ENCODE measurements at regions not wholly inside any gene's neighbourhood (a gene's known extent, or its start where the extent isn't known, plus 50 kb on each side); places are given as distances from the start of the nearest gene placed in this dataset.

GRCh38 chr11:45037434-45038005, 86.8 kb upstream of the TP53I11 start:
- no peak for DNase-seq

- DNase-seq = no peak
These were observed 88.2 kb upstream of the TP53I11 start for GRCh38 chr11:45038923-45039322.

- no peak for DNase-seq
These were observed 90.9 kb upstream of the TP53I11 start for GRCh38 chr11:45041596-45041995.

GRCh38 chr11:45042560-45042959, 91.9 kb upstream of the TP53I11 start:
- no peak for DNase-seq

- DNase-seq = no peak
These were observed 93.2 kb upstream of the TP53I11 start for GRCh38 chr11:45043755-45044475.

GRCh38 chr11:45045683-45046471, 95.2 kb upstream of the TP53I11 start:
- DNase-seq = peak in 1 of 2 experiments; percentile 15

- DNase-seq = no peak
These were observed 97.7 kb upstream of the TP53I11 start for GRCh38 chr11:45048313-45048841.

GRCh38 chr11:45048870-45049691, 97.4 kb upstream of the PRDM11 start:
- no peak for DNase-seq

- no peak for DNase-seq
These were observed 96.3 kb upstream of the PRDM11 start for GRCh38 chr11:45050111-45050510.

- no peak for DNase-seq
These were observed 94.8 kb upstream of the PRDM11 start for GRCh38 chr11:45051621-45052020.

- no peak for DNase-seq
These were observed 94.1 kb upstream of the PRDM11 start for GRCh38 chr11:45052361-45052760.

- DNase-seq = no peak
These were observed 92.5 kb upstream of the PRDM11 start for GRCh38 chr11:45053736-45054446.

GRCh38 chr11:45054956-45055355, 91.5 kb upstream of the PRDM11 start:
- no peak for DNase-seq

GRCh38 chr11:45056529-45056928, 89.9 kb upstream of the PRDM11 start:
- no peak for DNase-seq

GRCh38 chr11:45057938-45058646, 88.3 kb upstream of the PRDM11 start:
- no peak for DNase-seq

GRCh38 chr11:45058647-45058950, 87.8 kb upstream of the PRDM11 start:
- no peak for DNase-seq

- DNase-seq = no peak
These were observed 85.7 kb upstream of the PRDM11 start for GRCh38 chr11:45060707-45061106.

GRCh38 chr11:45061641-45062040, 84.8 kb upstream of the PRDM11 start:
- DNase-seq = no peak

- no peak for DNase-seq
These were observed 84.3 kb upstream of the PRDM11 start for GRCh38 chr11:45062115-45062514.

GRCh38 chr11:45062974-45063635, 83.3 kb upstream of the PRDM11 start:
- no peak for DNase-seq

- no peak for DNase-seq
These were observed 82.8 kb upstream of the PRDM11 start for GRCh38 chr11:45063669-45064068.
